ENCODE measurements at regions not wholly inside any gene's neighbourhood (a gene's known extent, or its start where the extent isn't known, plus 50 kb on each side); places are given as distances from the start of the nearest gene placed in this dataset.

- H3K9ac ChIP-seq (ENCODE audit: extremely low read depth, low read length, poor library complexity, severe bottlenecking): no peak overlapping the region
- H3K4me3 Mint-ChIP-seq: no peak overlapping the region
Measured at GRCh38 chr4:111807576-111807975, 337.7 kb upstream of the FAM241A start.

GRCh38 chr4:111808174-111808573 lies 337.1 kb upstream of the FAM241A start:
- 50% methylated on average over 2 of the region's 2 CpGs; no CpG with 5 or more reads in 1 of the 2 experiments for WGBS, 2 experiments (ENCODE audit: insufficient coverage in 1 of 2, insufficient read length in 1 of 2)
- no peak overlapping the region for H3K27ac Mint-ChIP-seq
- no peaks in the 10 kb centered on the region for H3K36me3 ChIP-seq (ENCODE audit: control insufficient read depth, insufficient read depth, low read length)
- peaks cover 2% of the 10 kb centered on the region for H3K9me3 Mint-ChIP-seq
- no peaks in the 10 kb centered on the region for H3K27me3 ChIP-seq (ENCODE audit: control insufficient read depth, insufficient read depth, low read length, poor library complexity, severe bottlenecking)
- no peak overlapping the region for H3K4me3 Mint-ChIP-seq
- no peaks in the 10 kb centered on the region for H3K4me1 ChIP-seq (ENCODE audit: control insufficient read depth, insufficient read depth, low read length)
- TF ChIP-seq CTCF (conservative IDR thresholded peaks at IDR 0.05): no peak
- H3K9ac ChIP-seq (ENCODE audit: extremely low read depth, low read length, poor library complexity, severe bottlenecking): no peak overlapping the region
- DNase-seq: no peak
- H3K27ac ChIP-seq (ENCODE audit: low read depth, low read length): no peak overlapping the region
- no peak overlapping the region for H3K4me3 ChIP-seq (ENCODE audit: low read length)
- peaks cover 16% of the 10 kb centered on the region for H3K4me1 Mint-ChIP-seq
- H3K27me3 Mint-ChIP-seq (ENCODE audit: insufficient read depth): peaks cover 7% of the 10 kb centered on the region
- H3K9me3 ChIP-seq (ENCODE audit: control insufficient read depth, low read length): no peaks in the 10 kb centered on the region
- H3K36me3 Mint-ChIP-seq (ENCODE audit: low read depth): no peaks in the 10 kb centered on the region

More at GRCh38 chr4:111807576-111807975, 337.7 kb upstream of the FAM241A start:
- no peaks in the 10 kb centered on the region for H3K4me1 ChIP-seq (ENCODE audit: control insufficient read depth, insufficient read depth, low read length)
- H3K4me3 ChIP-seq (ENCODE audit: low read length): no peak overlapping the region
- H3K9me3 Mint-ChIP-seq: peaks cover 2% of the 10 kb centered on the region
- no peaks in the 10 kb centered on the region for H3K9me3 ChIP-seq (ENCODE audit: control insufficient read depth, low read length)
- no peaks in the 10 kb centered on the region for H3K36me3 ChIP-seq (ENCODE audit: control insufficient read depth, insufficient read depth, low read length)
- H3K27me3 ChIP-seq (ENCODE audit: control insufficient read depth, insufficient read depth, low read length, poor library complexity, severe bottlenecking): no peaks in the 10 kb centered on the region
- no peak for DNase-seq
- H3K36me3 Mint-ChIP-seq (ENCODE audit: low read depth): no peaks in the 10 kb centered on the region
- H3K4me1 Mint-ChIP-seq: peaks cover 12% of the 10 kb centered on the region
- WGBS, 2 experiments (ENCODE audit: insufficient coverage in 1 of 2, insufficient read length in 1 of 2): 83% methylated on average over 2 to 5 of the region's 5 CpGs
- peaks cover 7% of the 10 kb centered on the region for H3K27me3 Mint-ChIP-seq (ENCODE audit: insufficient read depth)
- TF ChIP-seq CTCF (conservative IDR thresholded peaks at IDR 0.05): no peak
- no peak overlapping the region for H3K27ac Mint-ChIP-seq
- H3K27ac ChIP-seq (ENCODE audit: low read depth, low read length): no peak overlapping the region

- peaks cover 5% of the 10 kb centered on the region for H3K27me3 Mint-ChIP-seq (ENCODE audit: insufficient read depth)
- H3K9me3 Mint-ChIP-seq: peaks cover 7% of the 10 kb centered on the region
- Histone ChIP-seq H3K9ac (ENCODE audit: extremely low read depth, low read length, poor library complexity, severe bottlenecking) (no peak overlapping the region), H3K27me3 (ENCODE audit: control insufficient read depth, insufficient read depth, low read length, poor library complexity, severe bottlenecking) (no peaks in the 10 kb centered on the region), H3K9me3 (ENCODE audit: control insufficient read depth, low read length) (peaks cover 5% of the 10 kb centered on the region), H3K36me3 (ENCODE audit: control insufficient read depth, insufficient read depth, low read length) (no peaks in the 10 kb centered on the region), H3K4me3 (ENCODE audit: low read length) (no peak overlapping the region), H3K4me1 (ENCODE audit: control insufficient read depth, insufficient read depth, low read length) (peaks cover 5% of the 10 kb centered on the region), H3K27ac (ENCODE audit: low read depth, low read length) (no peak overlapping the region)
- 70 to 93% methylated on average over 2 of the region's 2 CpGs for WGBS, 2 experiments (ENCODE audit: insufficient coverage in 1 of 2, insufficient read length in 1 of 2)
- H3K36me3 Mint-ChIP-seq (ENCODE audit: low read depth): no peaks in the 10 kb centered on the region
- DNase-seq: no peak
- H3K4me3 Mint-ChIP-seq: no peak overlapping the region
- TF ChIP-seq CTCF (conservative IDR thresholded peaks at IDR 0.05): no peak
- H3K4me1 Mint-ChIP-seq: peaks cover 21% of the 10 kb centered on the region
- H3K27ac Mint-ChIP-seq: no peak overlapping the region
Measured at GRCh38 chr4:111811661-111812060, 333.6 kb upstream of the FAM241A start.
